GM13976 (cell line): ENCODE measurements at regions not wholly inside any gene's neighbourhood (a gene's known extent, or its start where the extent isn't known, plus 50 kb on each side); places are given as distances from the start of the nearest gene placed in this dataset.

Experiments
- DNase-seq: peaks from one replicate; pipeline ENCODE4 v3.0.0; 2012; ENCODE audit warnings: low spot score
- in situ Hi-C: fragments of 300-500 bp; cut with MboI; formaldehyde crosslinking; loops from one replicate; pipeline ENCODE4 v1.12.0; 2022; ENCODE audit warnings: low sequenced_read_pairs, mixed read lengths, inconsistent platforms; ENCODE audit not compliant: unreplicated experiment
- TF ChIP-seq, protein P1 (sequence below): IDR thresholded peaks from 2 replicates; pipeline ENCODE4 v1.5.1; 2012; ENCODE audit warnings: borderline replicate concordance, mild to moderate bottlenecking; ENCODE audit not compliant: insufficient read depth; ENCODE audit errors: extremely low read depth, missing control alignments, control extremely low read depth

DNA sequence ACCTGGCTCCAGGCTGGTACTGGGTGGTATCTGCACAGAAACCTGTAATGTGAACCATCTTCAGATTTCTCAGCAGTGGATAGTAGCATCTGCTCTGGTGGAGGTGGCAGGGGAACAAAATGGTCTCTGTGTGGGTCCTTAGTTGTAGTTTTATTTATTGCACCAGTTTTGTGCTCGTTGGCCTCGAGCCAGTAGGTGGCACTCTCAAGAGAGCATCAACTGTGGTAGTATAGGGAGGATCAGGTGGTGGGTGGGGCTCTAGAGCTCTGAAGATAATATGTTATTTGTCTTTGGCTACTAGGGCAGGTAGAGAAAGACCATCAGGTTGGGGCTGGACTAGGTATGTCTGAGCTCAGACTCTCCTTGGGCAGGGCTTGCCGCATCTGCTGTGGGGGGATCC lies 254.0 kb upstream of the GPR149 start:
- in situ Hi-C loops, result no loop called here
- DNase-seq, result no peak
- TF ChIP-seq, protein P1, sequence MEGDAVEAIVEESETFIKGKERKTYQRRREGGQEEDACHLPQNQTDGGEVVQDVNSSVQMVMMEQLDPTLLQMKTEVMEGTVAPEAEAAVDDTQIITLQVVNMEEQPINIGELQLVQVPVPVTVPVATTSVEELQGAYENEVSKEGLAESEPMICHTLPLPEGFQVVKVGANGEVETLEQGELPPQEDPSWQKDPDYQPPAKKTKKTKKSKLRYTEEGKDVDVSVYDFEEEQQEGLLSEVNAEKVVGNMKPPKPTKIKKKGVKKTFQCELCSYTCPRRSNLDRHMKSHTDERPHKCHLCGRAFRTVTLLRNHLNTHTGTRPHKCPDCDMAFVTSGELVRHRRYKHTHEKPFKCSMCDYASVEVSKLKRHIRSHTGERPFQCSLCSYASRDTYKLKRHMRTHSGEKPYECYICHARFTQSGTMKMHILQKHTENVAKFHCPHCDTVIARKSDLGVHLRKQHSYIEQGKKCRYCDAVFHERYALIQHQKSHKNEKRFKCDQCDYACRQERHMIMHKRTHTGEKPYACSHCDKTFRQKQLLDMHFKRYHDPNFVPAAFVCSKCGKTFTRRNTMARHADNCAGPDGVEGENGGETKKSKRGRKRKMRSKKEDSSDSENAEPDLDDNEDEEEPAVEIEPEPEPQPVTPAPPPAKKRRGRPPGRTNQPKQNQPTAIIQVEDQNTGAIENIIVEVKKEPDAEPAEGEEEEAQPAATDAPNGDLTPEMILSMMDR, result no peak

DNA sequence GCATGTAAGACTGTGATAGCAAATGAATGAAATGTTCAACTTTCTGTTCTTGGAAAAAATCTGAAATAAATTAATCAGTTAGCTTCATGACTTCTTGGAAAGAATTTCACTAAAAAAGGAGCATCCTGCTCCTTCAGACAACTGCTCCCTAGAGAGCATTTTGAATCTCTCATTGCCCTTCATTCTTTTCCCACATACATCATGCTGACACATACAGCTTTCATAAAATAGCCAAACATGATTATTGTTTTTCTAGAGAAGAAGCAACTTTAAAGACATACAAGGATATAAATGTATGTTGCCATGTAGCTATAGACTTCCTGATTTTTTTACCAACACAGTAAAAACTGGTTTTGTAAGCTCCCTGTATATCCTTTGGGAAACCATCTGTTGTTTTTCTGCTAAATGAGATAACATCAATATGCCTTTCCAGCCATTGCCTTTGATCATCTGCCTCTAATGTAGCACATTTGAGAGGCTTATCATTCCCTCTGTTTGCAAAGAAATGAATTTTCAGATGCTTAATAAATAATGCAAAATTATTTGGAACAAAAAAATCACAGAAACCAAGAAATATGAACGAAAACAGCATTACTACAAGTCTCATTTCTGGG lies 248.2 kb upstream of the GPR149 start:
- TF ChIP-seq, protein P1, result no peak
- in situ Hi-C loops, result no loop called here
- no peak for DNase-seq

DNA sequence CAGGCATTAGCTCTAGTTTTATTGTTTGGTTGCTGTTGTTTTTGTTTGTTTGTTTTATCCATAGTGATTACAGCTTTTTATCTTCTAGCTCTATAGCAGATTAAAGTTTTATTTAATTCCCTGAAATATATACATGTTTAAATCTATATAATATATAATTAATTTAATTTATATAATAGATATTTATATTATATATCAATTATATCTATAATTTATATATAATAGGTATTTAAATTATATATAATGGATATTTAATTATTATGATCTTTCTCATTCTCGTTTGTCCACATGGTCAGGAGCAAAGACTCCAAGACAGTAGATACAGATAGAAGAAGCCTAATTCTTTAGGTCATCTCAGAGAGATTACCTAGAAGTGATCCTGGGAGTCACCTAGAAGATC lies 238.8 kb upstream of the GPR149 start:
- in situ Hi-C loops, result no loop called here
- TF ChIP-seq, protein P1, result no peak
- DNase-seq, result no peak

DNA sequence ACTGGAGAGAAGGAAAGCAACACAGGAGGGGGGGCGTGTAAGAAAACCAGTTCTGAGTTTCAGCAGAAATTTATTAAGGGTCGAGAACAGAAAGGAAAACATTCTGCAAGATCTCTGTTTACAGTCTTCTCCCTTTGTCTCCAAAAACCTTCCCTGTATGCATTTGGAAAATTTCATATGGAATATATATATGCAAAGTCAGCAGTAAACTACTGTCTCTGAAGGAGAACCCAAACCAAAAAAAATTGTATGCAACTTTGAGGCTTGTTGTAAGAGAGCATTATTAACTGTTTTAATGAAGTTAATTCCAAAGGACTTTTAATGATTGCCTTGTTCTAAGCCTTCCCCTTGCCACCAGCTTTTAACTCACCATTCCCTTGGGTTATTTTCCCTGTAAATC lies 238.2 kb upstream of the GPR149 start:
- TF ChIP-seq, protein P1, result no peak
- no peak for DNase-seq
- in situ Hi-C loops, result no loop called here

DNA sequence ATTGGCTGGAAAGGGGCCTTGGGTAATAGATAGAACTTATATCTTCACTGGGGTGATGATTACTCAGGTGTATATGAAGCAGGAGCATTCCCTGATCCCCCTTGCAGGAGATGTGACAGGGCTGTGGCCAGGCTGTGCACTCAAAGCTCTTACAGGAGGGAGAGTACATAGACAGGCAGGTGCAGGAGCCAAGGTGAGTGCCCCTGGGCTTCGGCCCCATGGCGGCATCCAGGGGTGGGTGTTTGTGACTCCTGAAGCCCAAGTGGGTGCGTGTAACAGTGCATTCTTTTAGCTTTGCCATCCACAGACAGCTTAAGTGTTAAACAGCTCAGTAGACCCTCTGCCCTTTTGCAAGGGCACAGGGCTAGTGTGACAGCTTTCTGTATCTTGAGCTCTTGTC lies 236.6 kb upstream of the GPR149 start:
- DNase-seq, result no peak
- in situ Hi-C loops, result no loop called here
- TF ChIP-seq, protein P1, result no peak

DNA sequence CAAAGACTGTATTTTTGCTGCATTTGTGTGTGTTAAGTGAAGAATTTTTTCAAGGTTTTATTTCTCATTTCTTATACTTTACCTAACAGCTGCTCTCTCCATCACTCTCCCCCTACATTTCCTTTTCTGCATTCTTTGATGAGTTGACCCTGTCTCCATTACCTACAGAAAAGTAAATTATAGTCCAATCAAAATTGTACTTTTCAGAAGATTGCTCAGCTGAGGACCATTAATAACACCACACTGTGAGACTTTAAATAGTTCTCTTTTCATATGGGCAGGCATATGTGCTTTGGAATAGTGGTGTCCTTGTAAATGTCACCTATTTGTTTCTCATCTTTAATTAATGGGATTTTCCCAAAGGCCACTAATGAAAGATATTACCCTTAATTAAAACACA lies 234.7 kb upstream of the GPR149 start:
- TF ChIP-seq, protein P1, result no peak
- no peak for DNase-seq
- in situ Hi-C loops, result no loop called here
